Endothelial cell (in vitro differentiated cells): ENCODE measurements at regions not wholly inside any gene's neighbourhood (a gene's known extent, or its start where the extent isn't known, plus 50 kb on each side); places are given as distances from the start of the nearest gene placed in this dataset.
"Not testable (repeated sequence)": the region's sequence is repeated elsewhere in the genome, so short reads cannot be mapped to it uniquely, and the experiment has no call there.

Experiments
- DNase-seq: peaks from one replicate; pipeline ENCODE4 v3.0.0; 2021; ENCODE audit warnings: low spot score
- H3K27ac Mint-ChIP-seq: one replicate; pipeline ENCODE4 v1.8.0; 2021; ENCODE audit warnings: mixed read lengths, inconsistent platforms; ENCODE audit not compliant: unreplicated experiment
- H3K27me3 Mint-ChIP-seq: one replicate; pipeline ENCODE4 v1.8.0; 2021; ENCODE audit warnings: mild to moderate bottlenecking, moderate library complexity, mixed read lengths, inconsistent platforms; ENCODE audit not compliant: unreplicated experiment
- H3K36me3 Mint-ChIP-seq: one replicate; pipeline ENCODE4 v1.8.0; 2021; ENCODE audit warnings: mild to moderate bottlenecking, low read depth, mixed read lengths, inconsistent platforms; ENCODE audit not compliant: unreplicated experiment
- H3K4me1 Mint-ChIP-seq: one replicate; pipeline ENCODE4 v1.8.0; 2021; ENCODE audit warnings: mild to moderate bottlenecking, mixed read lengths, inconsistent platforms; ENCODE audit not compliant: unreplicated experiment
- H3K4me3 Mint-ChIP-seq: one replicate; pipeline ENCODE4 v1.8.0; 2021; ENCODE audit warnings: mild to moderate bottlenecking, mixed read lengths, inconsistent platforms; ENCODE audit not compliant: unreplicated experiment
- H3K9me3 Mint-ChIP-seq: one replicate; pipeline ENCODE4 v1.8.0; 2021; ENCODE audit warnings: mixed read lengths, inconsistent platforms; ENCODE audit not compliant: unreplicated experiment
- TF ChIP-seq, protein P1 (sequence below): fragments of 200-600 bp; sonication (generic); IDR thresholded peaks from one replicate; pipeline ENCODE4 v1.5.0; 2021; ENCODE audit warnings: antibody characterized with exemption; ENCODE audit not compliant: unreplicated experiment

- H3K27ac Mint-ChIP-seq = no peak overlapping the region
These were observed 1296.0 kb upstream of the NXPH2 start for GRCh38 chr2:140076164-140076563.

DNA sequence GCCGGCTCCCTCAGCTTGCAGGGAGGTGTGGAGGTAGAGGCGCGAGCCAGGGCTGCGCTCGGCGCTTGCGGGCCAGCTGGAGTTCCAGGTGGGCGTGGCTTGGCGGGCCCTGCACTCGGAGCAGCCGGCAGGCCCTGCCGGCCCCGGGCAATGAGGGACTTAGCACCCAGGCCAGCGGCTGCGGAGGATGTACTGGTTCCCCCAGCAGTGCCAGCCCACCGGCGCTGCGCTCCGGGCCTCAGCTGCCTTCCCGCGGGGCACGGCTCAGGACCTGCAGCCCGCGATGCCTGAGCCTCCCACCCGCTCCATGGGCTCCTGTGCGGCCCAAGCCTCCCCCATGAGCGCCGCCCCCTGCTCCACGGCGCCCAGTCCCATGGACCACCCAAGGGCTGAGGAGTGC is 1293.6 kb upstream of the NXPH2 start:
- H3K4me3 Mint-ChIP-seq, H3K36me3 Mint-ChIP-seq, DNase-seq, H3K9me3 Mint-ChIP-seq, H3K4me1 Mint-ChIP-seq, H3K27ac Mint-ChIP-seq, H3K27me3 Mint-ChIP-seq: not testable (repeated sequence)

More at GRCh38 chr2:140076164-140076563, 1296.0 kb upstream of the NXPH2 start:
- Mint-ChIP-seq H3K27me3 (peaks cover 2% of the 10 kb centered on the region), H3K4me1 (no peaks in the 10 kb centered on the region), H3K4me3 (no peak overlapping the region), H3K9me3 (no peaks in the 10 kb centered on the region), H3K36me3 (no peaks in the 10 kb centered on the region)
- TF ChIP-seq, protein P1, sequence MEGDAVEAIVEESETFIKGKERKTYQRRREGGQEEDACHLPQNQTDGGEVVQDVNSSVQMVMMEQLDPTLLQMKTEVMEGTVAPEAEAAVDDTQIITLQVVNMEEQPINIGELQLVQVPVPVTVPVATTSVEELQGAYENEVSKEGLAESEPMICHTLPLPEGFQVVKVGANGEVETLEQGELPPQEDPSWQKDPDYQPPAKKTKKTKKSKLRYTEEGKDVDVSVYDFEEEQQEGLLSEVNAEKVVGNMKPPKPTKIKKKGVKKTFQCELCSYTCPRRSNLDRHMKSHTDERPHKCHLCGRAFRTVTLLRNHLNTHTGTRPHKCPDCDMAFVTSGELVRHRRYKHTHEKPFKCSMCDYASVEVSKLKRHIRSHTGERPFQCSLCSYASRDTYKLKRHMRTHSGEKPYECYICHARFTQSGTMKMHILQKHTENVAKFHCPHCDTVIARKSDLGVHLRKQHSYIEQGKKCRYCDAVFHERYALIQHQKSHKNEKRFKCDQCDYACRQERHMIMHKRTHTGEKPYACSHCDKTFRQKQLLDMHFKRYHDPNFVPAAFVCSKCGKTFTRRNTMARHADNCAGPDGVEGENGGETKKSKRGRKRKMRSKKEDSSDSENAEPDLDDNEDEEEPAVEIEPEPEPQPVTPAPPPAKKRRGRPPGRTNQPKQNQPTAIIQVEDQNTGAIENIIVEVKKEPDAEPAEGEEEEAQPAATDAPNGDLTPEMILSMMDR = no peak
- DNase-seq = no peak

DNA sequence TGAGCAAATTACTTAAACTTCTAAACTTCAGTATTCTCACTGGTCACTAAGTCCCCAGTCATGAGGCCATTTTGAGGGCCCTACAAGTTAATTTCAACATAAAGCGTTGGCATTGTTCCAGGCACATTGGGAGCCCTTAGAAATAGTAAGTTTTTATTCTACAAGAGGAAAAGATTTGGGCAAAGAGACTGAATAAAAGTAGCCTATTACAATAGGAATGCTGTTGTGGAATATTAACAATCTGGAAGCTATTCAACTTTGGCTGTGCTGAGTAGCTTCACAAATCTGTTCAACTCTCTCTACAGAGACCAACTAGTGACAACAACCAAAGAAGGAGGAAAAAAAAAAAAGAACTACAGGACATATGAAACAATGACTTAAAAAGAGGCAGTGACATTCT is 1287.5 kb upstream of the NXPH2 start:
- no peaks in the 10 kb centered on the region for H3K9me3 Mint-ChIP-seq

DNA sequence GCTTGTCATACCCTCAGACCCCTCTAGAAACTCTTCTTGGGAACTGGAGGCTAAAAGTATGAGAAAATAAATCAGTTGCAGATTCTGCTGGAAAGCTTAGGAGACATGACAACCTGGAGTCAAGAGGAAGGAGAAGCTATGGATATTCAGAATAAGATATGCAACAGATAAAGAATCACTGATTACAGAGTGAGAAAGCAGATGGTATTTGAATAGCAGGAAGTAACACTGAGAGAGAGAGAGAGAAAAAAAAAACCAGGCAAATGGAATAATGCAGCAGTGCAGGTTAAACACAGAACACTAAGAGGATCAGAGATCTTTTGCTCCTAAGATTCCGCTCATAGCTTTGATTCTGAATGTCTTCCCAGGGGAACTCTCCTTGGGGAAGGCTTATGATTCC is 1284.1 kb upstream of the NXPH2 start:
- Mint-ChIP-seq H3K4me1 (peaks cover 10% of the 10 kb centered on the region), H3K36me3 (no peaks in the 10 kb centered on the region), H3K27me3 (peaks cover 3% of the 10 kb centered on the region), H3K9me3 (no peaks in the 10 kb centered on the region), H3K27ac (no peak overlapping the region), H3K4me3 (no peak overlapping the region)
- TF ChIP-seq, protein P1 = no peak
- no peak for DNase-seq

More for the DNA sequence above, 1287.5 kb upstream of the NXPH2 start:
- Mint-ChIP-seq H3K27me3 (peaks cover 3% of the 10 kb centered on the region), H3K27ac (no peak overlapping the region), H3K4me3 (no peak overlapping the region), H3K4me1 (peaks cover 10% of the 10 kb centered on the region), H3K36me3 (no peaks in the 10 kb centered on the region)
- no peak for DNase-seq
- TF ChIP-seq, protein P1 = no peak

GRCh38 chr2:140063356-140063755 is 1283.2 kb upstream of the NXPH2 start:
- Mint-ChIP-seq H3K27me3 (peaks cover 3% of the 10 kb centered on the region), H3K27ac (no peak overlapping the region), H3K4me3 (no peak overlapping the region), H3K36me3 (no peaks in the 10 kb centered on the region), H3K4me1 (peaks cover 10% of the 10 kb centered on the region), H3K9me3 (no peaks in the 10 kb centered on the region)
- no peak for DNase-seq
- TF ChIP-seq, protein P1 = no peak

GRCh38 chr2:140061240-140061639 is 1281.0 kb upstream of the NXPH2 start:
- DNase-seq = no peak
- TF ChIP-seq, protein P1 = no peak
- H3K27ac Mint-ChIP-seq = no peak overlapping the region
- H3K4me3 Mint-ChIP-seq = no peak overlapping the region
- H3K27me3 Mint-ChIP-seq = no peaks in the 10 kb centered on the region
- no peaks in the 10 kb centered on the region for H3K36me3 Mint-ChIP-seq
- peaks cover 10% of the 10 kb centered on the region for H3K4me1 Mint-ChIP-seq
- H3K9me3 Mint-ChIP-seq = no peaks in the 10 kb centered on the region
